COR-L47 (cell line): ENCODE measurements at regions not wholly inside any gene's neighbourhood (a gene's known extent, or its start where the extent isn't known, plus 50 kb on each side); places are given as distances from the start of the nearest gene placed in this dataset.
"Not testable (repeated sequence)": the region's sequence is repeated elsewhere in the genome, so short reads cannot be mapped to it uniquely, and the experiment has no call there.

Experiments
- DNase-seq: peaks from one replicate; lab custom pipeline; 2025; lab: John Stamatoyannopoulos, UW

GRCh38 chr18:64718808-64719207 is 569.9 kb upstream of the LINC00305 start:
- no peak for DNase-seq

DNA sequence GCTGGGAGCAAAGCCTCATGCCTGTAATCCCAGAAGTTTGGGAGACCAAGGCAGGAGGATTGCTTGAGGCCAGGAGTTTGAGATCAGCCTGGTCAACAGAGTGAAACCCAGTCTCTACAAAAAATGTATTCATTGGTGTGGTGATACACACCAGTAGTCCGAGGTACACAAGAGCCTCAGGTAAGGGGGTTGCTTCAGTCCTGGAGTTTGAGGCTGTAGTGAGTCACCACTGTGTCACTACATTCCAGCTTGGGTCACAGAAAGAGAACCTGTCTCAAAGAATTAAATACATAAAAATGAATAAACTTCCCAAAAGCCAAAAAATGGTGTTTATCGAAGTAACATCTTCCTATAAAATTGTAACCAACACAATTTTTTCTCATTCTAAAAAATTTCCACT is 568.1 kb upstream of the LINC00305 start:
- no peak for DNase-seq

DNA sequence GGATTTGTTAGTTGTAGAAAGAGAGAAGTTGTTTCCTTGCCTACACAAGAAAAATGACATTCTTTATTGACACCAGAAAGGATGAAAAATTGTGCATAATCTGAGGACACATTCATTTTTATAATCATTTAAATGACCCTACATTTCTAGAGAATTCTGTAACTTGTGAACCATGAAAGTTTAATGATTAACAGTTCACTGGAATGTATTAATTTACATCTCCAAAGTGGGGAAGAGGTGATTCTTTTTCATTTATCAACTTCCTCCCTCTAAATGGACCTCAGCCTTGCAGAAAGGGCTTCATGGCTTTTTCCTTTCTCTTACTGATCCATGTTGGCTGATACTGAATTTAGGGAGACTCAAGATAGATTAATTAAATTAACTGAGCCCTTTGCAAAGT is 565.2 kb upstream of the LINC00305 start:
- DNase-seq: no peak

DNA sequence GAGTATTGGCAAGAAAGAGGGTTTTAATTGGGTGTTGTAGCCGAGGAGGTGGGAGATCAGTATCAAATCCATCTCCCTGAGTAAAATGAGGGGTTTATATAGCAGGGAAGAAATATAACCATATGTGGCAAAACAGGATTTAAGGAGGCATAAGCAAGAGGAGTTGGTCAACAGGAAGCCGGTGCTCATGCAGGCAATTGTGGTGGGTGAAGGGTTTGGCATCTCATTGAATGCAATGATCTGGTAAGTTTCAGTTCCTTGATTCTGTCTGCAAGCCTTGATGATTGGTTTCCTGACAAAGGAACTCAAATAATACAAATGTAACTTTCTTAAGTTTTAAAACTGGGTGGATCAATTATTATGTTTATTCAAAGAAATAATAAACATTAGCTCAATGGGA is 564.4 kb upstream of the LINC00305 start:
- DNase-seq: no peak

- no peak for DNase-seq
These were observed 563.1 kb upstream of the LINC00305 start for GRCh38 chr18:64712035-64712434.

- no peak for DNase-seq
These were observed 561.4 kb upstream of the LINC00305 start for GRCh38 chr18:64710105-64710861.

DNA sequence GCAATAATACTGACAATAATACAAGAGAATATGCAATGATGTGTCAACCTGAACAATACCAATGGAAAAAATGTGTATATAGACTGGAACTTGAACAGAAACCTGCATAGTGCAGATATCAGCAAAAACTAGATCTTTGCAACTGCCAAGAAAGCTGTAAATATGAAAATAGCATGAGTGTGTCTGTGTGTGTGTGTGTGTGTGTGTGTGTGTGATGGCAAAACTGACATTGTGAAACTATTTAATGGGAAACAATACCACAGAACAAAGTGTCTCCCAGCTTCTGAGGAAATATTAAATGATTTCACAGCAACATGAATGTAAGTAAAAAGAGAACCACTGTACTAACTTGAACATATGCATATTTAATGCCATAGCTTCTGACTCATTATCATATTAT is 558.2 kb upstream of the LINC00305 start:
- DNase-seq: no peak

GRCh38 chr18:64699081-64699480 is 550.2 kb upstream of the LINC00305 start:
- DNase-seq: no peak

GRCh38 chr18:64695851-64696553 is 547.1 kb upstream of the LINC00305 start:
- no peak for DNase-seq

DNA sequence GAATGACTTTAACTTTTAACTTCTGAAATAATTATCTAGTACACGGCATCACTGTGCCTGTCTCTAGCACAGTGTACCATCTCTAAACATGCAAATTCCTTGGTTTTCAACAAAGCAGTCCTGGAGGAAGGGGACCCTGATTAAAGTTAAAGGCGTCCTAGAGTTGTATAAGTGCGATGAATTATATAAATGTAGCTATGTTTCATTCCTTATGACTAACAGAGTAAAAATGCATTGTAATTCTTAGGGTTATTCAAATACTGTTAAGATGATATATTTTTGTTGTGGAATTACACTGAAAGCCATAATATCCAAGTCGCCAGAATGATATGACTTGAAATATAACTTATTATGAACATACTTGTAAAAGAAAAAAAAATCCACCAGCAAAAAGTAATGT is 544.9 kb upstream of the LINC00305 start:
- DNase-seq: no peak

DNA sequence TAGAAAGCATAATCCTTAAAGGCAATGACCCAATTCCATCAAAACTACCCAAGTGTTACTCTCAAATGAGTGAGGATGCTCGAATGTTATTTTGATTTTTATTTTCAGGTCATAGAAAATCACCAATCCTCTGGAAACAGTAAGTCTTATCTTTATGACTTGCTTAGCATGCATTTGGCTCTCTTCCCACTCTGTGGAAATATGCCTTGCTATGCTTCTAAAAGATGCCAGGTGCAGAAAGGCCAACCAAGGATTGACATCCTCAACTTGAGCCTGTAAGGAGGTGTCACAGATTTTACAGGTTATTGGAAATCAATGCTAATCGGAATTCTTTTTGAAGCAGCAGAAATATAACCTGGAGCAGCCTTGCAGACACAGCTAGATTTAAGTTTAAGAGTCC is 543.9 kb upstream of the LINC00305 start:
- no peak for DNase-seq

- no peak for DNase-seq
These were observed 530.2 kb upstream of the LINC00305 start for GRCh38 chr18:64679121-64679520.

DNA sequence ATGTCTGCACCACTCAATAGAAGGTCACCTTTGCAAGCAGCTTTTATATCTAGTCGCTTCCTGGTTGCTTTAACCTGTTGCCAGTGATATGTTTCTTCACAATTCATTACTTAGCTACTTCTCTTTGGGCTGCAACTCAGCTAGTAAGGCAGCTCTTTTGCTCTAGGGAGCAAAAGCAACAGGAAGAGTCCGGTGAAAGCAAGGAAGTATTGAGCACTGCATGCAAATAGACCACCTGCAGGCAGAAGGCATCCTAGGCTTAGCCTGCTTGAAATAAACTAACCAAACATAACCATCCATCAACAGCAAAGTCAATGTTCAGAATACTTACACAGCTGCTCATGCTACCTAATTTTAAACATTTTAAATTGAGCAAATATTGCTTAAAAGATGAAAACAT is 529.2 kb upstream of the LINC00305 start:
- no peak for DNase-seq

- no peak for DNase-seq
These were observed 525.8 kb upstream of the LINC00305 start for GRCh38 chr18:64674694-64675093.

DNA sequence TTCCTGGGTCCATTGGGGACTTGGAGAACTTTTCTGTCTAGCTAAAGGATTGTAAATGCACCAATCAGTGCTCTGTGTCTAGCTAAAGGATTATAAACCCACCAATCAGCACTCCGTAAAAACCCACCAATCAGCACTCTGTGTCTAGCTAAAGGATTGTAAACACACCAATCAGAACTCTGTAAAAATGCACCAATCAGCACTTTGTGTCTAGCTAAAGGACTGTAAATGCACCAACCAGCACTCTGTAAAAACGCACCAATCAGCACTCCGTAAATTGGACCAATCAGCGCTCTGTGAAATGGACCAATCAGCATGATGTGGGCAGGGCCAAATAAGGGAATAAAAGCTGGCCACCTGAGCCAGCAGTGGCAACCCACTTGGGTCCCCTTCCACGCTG is 522.4 kb upstream of the LINC00305 start:
- DNase-seq: not testable (repeated sequence)

- no peak for DNase-seq
These were observed 519.6 kb upstream of the LINC00305 start for GRCh38 chr18:64668461-64668962.

- DNase-seq: no peak
These were observed 514.2 kb upstream of the LINC00305 start for GRCh38 chr18:64663086-64663485.

DNA sequence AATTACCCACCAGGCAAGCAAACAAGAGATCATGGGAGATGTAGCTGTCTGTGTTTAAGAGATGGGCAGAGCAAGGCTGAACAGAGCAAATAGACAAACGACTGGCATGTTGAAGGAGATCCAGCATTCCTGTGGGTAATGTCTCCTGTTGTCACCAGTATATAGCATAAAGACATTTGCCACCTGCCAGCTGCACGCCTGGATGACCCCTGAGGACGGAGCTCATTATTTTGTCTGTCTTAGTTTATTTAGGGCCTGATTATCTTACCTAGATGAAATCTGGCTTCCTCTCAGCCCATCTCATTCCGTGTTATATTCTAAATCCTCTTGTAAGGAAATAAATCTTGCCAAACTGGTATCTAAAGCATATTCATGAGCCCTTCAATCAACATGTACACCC is 510.3 kb upstream of the LINC00305 start:
- DNase-seq: peak; percentile 54

DNA sequence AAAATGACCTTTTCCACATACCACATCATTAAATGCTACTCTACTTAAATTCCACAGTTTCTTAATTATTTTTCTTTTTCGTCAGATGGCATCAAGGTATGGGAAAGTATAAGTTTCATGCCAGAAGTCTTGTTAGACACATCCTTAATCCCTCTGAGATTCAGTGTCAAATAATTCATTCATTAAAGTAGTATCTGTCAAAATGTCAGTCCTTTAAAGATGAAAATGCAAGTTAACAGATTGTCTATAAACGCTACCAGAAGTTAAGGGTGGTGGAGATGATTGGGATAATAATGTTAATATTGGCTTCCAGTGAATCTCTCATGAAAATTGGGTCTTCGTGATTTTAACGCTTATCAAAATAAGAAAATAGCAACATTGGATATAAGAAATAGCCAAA is 504.2 kb upstream of the LINC00305 start:
- no peak for DNase-seq

DNA sequence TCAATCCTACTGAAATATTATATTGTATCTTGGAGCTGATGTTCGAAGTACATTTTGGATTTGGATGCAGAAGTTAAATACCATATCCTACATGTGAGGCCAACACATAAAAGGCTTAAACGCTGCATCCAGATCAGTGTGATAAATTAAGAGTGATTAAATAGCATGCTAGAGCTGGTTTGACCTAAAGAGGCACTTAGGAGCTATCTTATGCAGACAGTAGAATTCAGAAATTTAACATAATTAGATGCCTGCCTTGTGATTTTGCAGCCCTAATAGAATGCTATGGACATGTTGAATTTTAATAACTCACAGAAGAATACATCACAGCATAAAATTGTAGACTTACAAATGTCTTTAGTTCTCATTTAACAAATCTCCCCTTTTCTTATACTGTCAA is 501.2 kb upstream of the LINC00305 start:
- no peak for DNase-seq

DNA sequence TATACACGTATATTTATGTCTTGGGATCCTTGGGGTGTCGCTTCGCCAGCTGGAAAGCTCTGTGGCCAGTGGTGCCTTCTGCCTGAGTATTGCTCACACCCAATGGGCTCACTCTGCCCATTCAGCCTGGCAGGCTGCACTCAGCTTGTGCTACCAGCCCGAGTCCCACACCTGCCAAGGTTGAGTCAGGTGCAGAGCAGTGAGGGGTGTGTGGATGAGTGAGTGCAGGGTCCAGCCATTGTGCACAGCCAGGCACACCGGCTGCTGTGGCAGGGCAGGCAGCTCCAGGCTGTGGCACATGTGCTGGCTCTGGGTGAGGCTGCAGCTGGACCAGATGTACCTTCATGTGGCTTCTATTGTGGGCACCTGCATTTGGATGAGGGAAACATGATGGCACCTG is 496.9 kb upstream of the LINC00305 start:
- DNase-seq: no peak

DNA sequence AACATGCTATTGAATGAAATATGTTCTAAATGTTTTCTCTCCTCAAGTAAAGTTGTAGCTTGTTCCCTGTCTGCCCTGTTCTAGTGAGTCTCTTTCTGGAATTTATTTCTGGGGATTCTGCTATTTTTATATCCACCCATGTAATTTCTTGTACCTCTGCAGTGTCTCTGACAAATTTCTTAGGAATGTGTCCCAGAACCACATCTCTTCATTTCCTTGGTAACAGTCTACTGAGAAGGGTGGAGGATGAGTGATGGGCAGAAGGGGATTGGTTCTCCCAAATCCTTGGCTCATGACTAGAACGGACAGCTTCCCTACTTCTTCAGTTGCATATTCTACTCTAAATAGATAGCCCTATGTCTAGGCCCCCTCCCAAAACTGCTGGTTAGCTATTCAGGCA is 490.6 kb upstream of the LINC00305 start:
- DNase-seq: no peak

DNA sequence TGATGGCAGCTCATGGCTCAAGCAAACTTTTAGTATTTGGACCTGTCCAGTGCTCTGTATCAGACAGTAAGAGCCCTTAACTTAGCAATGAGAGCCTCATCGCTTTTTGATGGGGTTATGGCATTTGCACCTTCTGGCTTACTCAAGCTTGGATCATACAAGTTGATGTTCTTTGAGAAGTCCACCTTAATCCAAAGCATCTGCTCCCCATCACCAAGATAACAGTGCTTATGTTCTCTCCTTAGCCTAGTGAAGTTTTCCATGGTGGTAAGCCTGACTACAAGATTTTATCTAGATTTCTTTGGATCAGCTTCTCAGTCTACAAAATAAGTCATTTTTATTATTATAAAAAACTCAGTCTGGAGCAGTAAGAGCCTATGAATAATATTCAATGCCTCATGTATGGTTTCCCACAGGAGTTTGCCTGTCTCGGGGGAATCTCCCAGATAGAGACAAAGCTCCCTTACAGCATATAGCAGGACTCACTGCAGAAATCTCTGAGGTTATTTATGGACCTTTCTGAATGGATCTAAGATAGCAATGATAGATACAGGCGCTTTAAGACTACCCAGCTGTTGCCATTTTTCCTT is 472.2 kb upstream of the LINC00305 start:
- DNase-seq: no peak
